ENCODE measurements at regions not wholly inside any gene's neighbourhood (a gene's known extent, or its start where the extent isn't known, plus 50 kb on each side); places are given as distances from the start of the nearest gene placed in this dataset.

DNA sequence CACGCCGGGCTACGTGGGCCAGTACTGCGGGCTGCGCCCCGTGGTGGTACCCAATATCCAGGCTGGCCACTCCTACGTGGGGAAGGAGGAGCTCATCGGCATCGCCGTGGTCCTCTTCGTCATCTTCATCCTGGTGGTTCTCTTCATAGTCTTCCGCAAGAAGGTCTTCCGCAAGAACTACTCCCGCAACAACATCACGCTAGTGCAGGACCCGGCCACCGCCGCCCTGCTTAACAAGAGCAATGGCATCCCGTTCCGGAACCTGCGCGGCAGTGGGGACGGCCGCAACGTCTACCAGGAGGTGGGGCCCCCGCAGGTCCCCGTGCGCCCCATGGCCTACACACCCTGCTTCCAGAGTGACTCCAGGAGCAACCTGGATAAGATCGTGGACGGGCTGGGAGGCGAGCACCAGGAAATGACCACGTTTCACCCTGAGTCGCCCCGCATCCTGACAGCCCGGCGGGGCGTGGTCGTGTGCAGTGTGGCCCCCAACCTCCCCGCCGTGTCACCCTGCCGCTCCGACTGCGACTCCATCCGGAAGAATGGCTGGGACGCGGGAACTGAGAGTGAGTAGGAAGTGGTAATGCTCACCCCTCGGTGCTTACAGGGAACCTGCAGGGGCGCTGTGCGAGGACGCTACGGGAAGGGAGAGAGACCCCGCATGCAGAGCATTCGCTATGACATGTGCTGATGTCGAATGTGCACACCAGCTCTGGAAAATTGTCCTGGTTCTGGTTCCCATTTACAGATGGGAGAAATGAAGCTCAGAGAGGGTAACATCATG is 86.4 kb upstream of the MTNR1B start:
- DNase-seq: no peak

DNA sequence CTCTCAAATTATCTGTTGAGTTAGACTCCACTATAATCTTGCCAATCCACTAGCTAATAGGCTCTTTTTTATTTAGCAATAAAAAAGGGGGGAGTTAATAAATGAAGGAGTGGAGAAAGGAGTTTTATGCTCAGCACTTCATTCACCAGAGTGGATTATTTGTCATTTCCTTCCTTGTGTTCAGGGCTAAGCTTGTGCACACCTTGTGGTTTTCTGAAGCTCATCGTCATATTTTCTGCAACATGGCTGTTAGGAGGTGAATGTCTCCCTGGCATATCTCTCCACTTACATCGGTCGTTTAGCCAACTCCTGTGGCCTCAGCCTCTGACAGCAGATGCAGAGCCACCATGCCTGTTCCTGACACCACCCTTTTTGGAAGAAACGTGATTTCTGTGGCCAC is 83.9 kb upstream of the MTNR1B start:
- no peak for DNase-seq

DNA sequence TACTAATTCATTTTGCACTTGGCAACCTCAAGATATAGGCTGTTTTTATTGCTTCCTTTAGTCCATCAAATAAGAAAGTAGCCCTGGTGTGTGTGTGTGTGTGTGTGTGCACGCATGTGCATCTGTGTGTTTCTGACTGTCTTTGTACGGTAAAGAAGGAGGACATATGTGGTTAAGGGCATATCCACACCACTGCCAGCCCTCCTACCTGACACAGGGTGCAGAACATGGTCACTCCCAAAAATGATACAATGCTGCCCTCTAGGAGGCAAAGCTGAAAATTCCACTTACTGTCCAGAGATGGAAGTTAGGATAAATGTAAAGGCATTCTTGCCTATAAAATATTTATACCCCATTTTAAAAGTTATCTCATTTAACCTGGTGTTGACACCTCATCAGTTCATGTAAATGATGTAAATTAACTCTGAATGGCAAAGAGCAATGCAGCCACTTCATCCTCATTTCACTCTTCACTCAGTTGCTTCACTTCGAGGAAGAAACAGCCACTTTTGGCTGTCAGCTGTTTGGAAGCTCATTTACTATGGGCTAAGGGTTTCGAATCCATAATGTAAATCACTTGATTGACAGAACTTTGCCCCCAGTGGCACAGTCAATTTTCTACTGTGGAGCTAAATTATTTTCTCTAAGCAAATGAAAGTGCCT is 83.1 kb upstream of the MTNR1B start:
- DNase-seq: peak; percentile 37 to 60

DNA sequence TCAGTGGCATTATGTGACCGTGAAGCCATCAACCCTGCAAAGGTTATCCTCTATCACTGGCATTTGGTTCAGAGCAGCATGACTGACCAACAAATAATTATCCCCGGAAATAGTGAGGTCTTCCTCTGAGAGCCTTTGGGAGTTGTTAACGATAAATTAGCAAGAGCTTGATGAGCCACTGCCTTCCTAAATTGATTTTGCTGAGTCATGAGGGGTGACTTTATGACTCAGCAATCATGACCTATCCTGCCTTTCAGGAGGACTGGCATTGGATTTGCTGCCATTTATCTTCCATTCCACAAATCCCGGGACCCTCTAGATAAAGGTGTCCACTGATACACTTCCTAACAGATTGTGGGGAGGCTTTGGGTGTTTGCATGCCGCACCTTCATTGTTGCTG is 80.8 kb upstream of the MTNR1B start:
- no peak for DNase-seq

DNA sequence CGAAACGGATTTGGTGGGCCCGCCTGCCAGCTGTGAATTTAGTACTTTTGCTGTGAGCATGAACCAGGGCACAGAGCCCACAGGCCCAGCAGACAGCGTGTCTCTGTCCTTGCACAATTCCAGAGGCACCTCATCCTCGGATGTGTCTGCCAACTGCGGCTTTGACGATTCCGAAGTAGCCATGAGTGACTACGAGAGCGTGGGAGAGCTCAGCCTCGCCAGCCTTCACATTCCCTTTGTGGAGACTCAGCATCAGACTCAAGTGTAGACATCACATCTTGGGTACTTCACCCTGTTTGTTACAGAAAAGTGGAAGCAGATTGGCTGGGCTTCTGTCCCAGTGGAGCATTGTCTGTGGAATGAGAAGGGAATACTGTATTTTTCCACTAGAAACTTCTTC is 78.6 kb upstream of the MTNR1B start:
- DNase-seq: no peak

DNA sequence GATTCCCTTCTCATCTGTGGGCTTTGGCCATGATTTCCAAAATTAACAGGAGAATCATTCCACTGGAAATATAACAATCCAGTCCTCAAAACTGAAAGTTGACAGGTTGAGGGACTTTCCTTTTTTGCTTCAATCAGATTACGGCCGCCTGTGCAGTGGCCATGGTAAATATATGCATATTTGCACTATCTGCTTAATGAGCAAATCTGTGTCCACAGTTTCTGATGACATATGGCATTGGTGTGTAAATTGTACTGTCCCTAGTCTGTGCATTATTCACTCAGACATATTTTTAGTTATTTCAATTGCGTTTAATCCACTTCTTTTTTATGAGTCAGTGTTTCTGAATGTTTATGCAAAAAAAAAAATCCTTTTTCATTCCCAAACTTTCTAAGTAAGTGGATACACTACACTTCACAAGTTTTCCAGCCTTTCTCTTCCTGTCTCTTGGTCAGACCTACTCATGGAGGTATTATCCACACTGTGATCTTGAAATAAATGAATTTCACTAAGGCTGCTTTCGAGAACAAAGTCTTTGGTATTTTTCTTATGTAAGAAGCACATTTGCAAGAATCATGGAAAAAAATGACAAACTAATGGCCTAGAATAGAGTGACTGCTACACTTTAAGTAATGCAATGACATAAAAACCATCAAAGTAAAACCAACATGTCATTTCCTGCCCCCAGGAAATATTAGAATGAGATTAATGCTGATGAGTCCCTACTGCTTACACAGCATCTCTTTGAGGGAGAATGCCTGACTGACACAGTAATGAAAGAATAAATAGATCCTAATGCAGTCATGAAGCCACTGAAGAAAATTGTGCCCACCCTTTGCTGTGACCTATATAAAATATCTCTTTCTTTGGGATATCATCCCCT is 76.4 kb upstream of the MTNR1B start:
- DNase-seq: peak in 1 of 2 experiments; percentile 6

DNA sequence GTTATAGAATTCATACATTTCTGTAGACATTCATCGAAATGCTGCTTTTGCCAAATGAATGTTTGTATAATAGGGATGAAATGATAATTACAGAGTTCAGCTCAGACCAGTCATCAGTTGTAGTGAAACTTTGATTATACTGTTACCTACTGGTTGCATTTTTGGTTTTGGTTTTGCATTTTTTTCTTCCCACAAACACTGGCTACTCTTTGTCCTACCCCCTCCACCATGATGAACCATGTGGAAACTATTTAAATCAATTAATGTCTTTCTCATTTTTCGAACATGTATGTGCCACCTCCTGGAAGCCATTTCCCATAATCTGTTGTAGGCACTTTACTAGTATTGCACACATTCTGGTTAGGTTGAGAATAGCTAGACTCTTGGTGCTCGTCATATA is 75.3 kb upstream of the MTNR1B start:
- no peak for DNase-seq

DNA sequence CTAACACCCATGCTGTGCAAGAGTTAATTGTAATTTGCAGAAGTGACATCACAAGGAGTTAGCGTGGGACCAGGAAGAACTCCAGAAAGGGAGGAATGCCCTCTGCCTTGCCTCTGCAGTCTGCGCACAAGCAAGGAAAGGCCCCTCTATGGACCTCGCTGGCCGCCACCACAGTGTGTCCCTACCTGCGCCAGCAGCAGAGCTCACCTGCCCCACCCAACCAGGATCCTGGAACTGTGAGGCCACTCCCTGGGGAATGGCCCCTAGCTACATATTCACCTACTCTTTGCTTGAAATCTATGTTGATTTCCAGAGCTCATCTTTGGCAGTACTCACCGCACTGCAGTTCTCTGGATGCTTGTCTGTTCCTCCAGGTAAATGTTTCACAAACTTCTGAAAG is 72.0 kb upstream of the MTNR1B start:
- DNase-seq: no peak

DNA sequence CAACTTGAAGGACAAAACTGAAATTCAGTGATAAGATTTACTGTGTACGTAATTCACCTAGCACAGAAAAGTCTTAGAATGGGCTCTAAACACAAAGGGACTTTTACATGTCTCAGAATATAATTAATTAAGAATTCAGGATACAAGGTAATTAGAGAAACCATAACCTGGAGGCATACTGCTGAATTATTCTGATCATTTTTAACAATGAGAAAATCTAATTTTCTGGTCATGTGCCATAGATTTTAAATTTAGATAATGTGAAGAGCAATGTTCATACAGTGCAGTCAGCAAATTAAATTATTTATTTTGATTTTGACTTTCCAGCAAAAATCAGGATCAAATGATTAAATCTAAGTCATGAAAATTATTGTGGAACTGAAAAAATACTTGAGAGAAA is 67.0 kb upstream of the MTNR1B start:
- no peak for DNase-seq

DNA sequence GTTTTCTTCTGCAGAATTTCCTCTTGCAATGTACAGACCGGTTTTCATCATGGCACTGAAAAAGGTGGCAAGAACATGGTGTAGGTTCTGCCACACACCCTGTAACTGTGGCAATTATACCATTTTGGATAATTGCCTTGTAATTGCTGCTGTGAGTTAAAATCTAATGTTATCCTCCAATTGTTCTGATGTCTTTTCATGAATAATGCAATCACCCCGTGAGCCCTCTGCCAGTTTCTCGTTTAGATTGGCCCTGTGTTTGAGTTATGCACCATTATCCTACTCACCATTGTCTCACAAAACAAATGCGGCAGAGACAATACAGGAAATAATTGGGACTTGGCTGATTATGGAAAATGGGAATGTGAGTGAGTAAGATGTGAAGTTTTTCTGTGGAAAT is 61.8 kb upstream of the MTNR1B start:
- DNase-seq: peak; percentile 72 to 74

DNA sequence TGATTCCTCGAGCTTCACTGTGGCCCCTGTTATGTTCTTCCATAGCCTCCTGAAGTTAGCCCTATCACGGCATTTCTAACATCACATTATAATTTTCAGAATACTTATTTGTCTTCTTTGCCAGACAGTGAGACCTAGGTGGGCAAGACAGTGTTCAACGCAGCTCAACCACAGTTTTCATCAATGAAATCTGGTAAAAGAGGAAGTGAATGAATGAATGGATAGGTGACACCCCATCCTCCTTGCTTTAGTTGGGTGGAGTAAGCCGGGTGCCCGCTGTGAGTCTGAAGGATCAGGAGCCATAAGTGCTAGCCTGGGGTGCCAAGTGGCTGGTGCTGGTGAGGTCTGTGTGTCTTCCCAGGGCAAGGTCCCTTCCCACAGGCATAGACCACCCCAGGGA is 60.2 kb upstream of the MTNR1B start:
- DNase-seq: no peak

DNA sequence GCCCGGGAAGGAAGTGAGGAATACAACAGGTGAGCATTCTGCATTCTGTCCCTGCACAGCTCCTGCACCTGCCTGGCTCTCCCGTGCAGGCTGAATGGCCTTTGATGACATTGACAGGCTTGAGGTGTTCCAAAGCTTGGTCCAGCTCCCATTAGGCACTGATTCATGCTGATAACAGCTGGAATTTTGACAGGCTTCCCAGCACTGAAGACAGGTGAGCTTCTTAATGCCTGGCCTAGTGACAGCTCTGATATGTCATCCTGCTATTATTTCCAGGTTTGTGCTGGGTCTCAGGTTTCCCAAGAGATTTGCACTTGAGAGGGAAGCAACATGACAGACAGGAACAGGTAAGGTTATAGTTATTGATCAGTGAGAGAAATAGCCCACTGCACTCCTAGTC is 58.0 kb upstream of the MTNR1B start:
- DNase-seq: no peak

DNA sequence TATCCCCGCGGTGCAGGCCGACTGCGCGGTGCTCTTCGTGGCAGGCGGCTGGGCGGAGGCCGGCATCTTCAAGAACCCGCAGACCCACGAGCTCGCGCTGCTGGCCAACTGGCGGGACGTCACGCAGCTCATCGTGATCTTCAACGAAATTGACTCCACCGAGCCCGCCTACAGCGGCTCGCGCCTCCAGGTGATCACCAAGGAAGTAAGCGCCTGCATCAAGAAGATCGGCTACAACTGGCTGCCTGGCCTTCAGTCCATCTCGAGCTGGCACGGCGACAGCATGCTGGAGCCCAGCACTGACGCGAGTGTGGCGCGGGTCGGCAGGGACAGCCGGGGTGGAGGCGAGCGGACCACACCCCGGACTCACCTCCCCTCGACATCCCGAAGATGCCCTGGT is 53.9 kb upstream of the MTNR1B start:
- no peak for DNase-seq

DNA sequence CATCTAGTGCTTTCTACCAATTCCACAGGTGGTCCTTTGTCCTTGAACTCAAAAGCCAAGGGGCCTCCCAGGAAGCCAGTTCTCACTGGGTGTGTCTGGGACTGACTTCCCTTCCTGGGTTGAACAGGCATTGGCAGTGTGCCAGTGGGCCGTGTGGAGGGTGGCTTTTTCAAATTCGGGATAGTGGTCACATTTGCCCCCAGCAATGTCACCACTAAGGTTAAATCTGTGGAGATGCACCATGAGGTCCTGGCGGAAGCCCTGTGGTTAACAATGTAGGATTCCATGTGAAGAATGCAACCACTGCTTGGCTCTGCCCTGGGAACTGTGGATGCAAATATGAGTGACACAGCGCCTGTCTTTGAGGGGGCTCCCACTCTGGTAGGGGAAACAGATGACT is 53.2 kb upstream of the MTNR1B start:
- no peak for DNase-seq

DNA sequence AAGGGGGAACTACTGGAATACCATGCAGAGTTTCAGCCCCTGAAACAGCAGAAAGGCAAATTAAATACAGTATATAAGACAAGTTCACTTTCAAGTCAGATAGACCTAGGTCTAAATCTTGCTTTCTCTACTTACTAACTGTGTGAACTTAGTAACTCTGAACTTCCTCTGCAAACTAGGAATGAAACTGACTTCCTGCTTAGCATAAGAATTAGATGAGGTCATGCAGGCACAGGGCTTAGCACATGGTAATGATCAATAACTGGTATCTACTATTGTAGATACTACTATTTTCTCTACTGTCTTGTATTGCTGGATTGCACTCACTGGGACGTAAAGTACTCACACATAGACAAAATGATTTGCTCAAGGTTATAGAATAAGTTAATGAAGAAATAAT is 51.5 kb upstream of the MTNR1B start:
- no peak for DNase-seq

DNA sequence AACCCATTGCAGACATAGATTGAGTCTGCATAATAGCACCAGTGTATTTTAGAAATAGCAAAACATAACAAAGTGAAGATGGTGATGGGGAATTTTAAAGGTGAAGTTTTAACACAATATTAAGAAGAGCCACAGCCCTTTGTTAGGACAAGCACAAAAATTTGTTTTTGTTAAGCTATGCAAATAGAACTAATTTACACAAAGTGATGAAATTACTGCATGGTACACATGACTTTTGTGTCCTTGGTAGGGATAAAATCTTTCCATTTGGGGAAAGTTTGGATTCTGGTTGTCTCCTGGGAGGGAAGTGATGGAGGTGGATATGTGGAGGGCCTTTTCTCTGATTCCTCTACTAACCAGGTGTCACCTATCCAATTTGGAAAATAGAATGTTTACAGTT is 50.4 kb upstream of the MTNR1B start:
- DNase-seq: no peak
